ENCODE measurements at regions not wholly inside any gene's neighbourhood (a gene's known extent, or its start where the extent isn't known, plus 50 kb on each side); places are given as distances from the start of the nearest gene placed in this dataset.

- no peak for TF ChIP-seq POLR2AphosphoS5 (IDR thresholded peaks at IDR 0.05; ENCODE audit: borderline replicate concordance, low read depth, low read length)
- no peak for TF ChIP-seq EZH2 (IDR thresholded peaks at IDR 0.05)
Observed at GRCh38 chr2:204495381-204495780, 49.9 kb upstream of the PARD3B start.
